Activated B cell treated with CpG ODN at 0.5 μM for 24 hours (primary cell): ENCODE measurements at regions not wholly inside any gene's neighbourhood (a gene's known extent, or its start where the extent isn't known, plus 50 kb on each side); places are given as distances from the start of the nearest gene placed in this dataset.
A peak's percentile ranks its signal among the peaks of the same experiment; 100 is the strongest.
"Not testable (repeated sequence)": the region's sequence is repeated elsewhere in the genome, so short reads cannot be mapped to it uniquely, and the experiment has no call there.

Source experiments
- ATAC-seq: fragments of 200-7000 bp; cut with Tn5 transposase; one replicate; pipeline ENCODE4 v1.10.0; 2021; ENCODE audit warnings: low read depth, mild to moderate bottlenecking, moderate library complexity
- CTCF ChIA-PET: fragments of 350-600 bp; sonication (Branson Sonifier 250); formaldehyde crosslinking; loops from one replicate; lab custom pipeline; 2021; ENCODE audit warnings: antibody characterized with exemption; lab: Charles Lee
- POLR2A ChIA-PET: fragments of 350-600 bp; sonication (Branson Sonifier 250); formaldehyde crosslinking; loops from one replicate; lab custom pipeline; 2021; ENCODE audit warnings: antibody characterized with exemption; lab: Charles Lee
- DNase-seq: peaks from one replicate; pipeline ENCODE4 v3.0.0; 2022
- H3K27ac Mint-ChIP-seq: one replicate; pipeline ENCODE4 v1.8.0; 2020; ENCODE audit warnings: mixed read lengths
- H3K27me3 Mint-ChIP-seq: one replicate; pipeline ENCODE4 v1.8.0; 2021; ENCODE audit warnings: mixed read lengths
- H3K36me3 Mint-ChIP-seq: one replicate; pipeline ENCODE4 v1.8.0; 2021; ENCODE audit warnings: low read depth, mixed read lengths
- H3K4me1 Mint-ChIP-seq: one replicate; pipeline ENCODE4 v1.8.0; 2021; ENCODE audit warnings: mixed read lengths
- H3K4me3 Mint-ChIP-seq: one replicate; pipeline ENCODE4 v1.8.0; 2020; ENCODE audit warnings: mild to moderate bottlenecking, mixed read lengths
- H3K9me3 Mint-ChIP-seq: one replicate; pipeline ENCODE4 v1.8.0; 2020; ENCODE audit warnings: mixed read lengths
- intact Hi-C: fragments of 100-400 bp; cut with micrococcal nuclease; formaldehyde crosslinking; loops from one replicate; pipeline ENCODE4 v1.15.1; 2024

DNA sequence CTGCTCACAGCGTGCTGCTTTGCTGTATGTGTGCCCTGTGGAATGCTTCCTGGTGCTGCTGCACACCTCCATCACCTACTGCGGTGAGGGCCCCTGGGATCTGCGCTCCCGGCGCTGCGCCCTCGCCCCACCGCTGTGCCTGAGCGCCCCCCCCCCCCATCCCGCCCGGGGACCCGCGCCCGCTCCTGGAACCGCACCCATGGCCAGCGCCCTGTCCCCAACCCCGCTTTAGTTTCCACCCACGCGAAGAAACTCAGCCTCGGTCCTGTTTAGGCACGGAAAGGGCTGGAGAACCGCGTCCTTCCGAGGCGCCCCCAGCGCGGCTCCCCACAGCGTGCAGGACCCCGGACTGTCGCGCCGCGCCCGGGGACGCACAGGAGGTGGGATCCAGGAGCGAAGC lies 265.5 kb downstream of the POTEB3 start:
- ATAC-seq, DNase-seq, intact Hi-C loops, H3K27me3 Mint-ChIP-seq, H3K36me3 Mint-ChIP-seq, H3K9me3 Mint-ChIP-seq, POLR2A ChIA-PET, H3K4me1 Mint-ChIP-seq, CTCF ChIA-PET, H3K4me3 Mint-ChIP-seq, H3K27ac Mint-ChIP-seq: not testable (repeated sequence)

- H3K36me3 Mint-ChIP-seq, H3K4me1 Mint-ChIP-seq, H3K27ac Mint-ChIP-seq, DNase-seq, H3K4me3 Mint-ChIP-seq, ATAC-seq, H3K9me3 Mint-ChIP-seq, intact Hi-C loops, POLR2A ChIA-PET, H3K27me3 Mint-ChIP-seq, CTCF ChIA-PET: not testable (repeated sequence)
These were observed 285.3 kb upstream of the POTEB2 start for GRCh38 chr15:21151203-21151966.

DNA sequence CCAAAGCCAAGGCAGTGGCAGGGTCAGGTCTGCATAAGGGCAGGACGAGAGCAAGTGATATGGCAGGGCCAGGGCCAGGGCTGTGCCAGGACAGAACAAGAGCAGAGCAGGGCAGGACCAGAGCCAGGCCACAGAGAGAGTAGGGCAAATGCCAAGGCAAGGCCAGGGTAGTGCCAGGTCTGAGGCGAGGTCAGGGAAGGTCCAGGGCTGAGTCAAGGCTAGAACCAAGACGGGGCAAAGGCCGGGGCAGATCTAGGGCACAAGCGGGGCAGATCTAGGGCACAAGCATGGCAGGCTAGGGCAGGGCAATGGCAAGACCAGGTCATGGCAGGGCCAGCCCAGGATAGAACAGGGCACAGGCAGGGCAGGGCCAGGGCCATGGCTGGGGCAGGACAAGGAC lies 282.0 kb upstream of the POTEB2 start:
- POLR2A ChIA-PET, H3K4me3 Mint-ChIP-seq, H3K36me3 Mint-ChIP-seq, DNase-seq, H3K4me1 Mint-ChIP-seq, intact Hi-C loops, CTCF ChIA-PET, H3K27me3 Mint-ChIP-seq, H3K9me3 Mint-ChIP-seq, ATAC-seq, H3K27ac Mint-ChIP-seq: not testable (repeated sequence)

- H3K4me3 Mint-ChIP-seq, H3K36me3 Mint-ChIP-seq, H3K27ac Mint-ChIP-seq, H3K9me3 Mint-ChIP-seq, H3K4me1 Mint-ChIP-seq, DNase-seq, H3K27me3 Mint-ChIP-seq, CTCF ChIA-PET, ATAC-seq, intact Hi-C loops, POLR2A ChIA-PET: not testable (repeated sequence)
These were observed 267.8 kb upstream of the POTEB2 start for GRCh38 chr15:21133893-21134292.

DNA sequence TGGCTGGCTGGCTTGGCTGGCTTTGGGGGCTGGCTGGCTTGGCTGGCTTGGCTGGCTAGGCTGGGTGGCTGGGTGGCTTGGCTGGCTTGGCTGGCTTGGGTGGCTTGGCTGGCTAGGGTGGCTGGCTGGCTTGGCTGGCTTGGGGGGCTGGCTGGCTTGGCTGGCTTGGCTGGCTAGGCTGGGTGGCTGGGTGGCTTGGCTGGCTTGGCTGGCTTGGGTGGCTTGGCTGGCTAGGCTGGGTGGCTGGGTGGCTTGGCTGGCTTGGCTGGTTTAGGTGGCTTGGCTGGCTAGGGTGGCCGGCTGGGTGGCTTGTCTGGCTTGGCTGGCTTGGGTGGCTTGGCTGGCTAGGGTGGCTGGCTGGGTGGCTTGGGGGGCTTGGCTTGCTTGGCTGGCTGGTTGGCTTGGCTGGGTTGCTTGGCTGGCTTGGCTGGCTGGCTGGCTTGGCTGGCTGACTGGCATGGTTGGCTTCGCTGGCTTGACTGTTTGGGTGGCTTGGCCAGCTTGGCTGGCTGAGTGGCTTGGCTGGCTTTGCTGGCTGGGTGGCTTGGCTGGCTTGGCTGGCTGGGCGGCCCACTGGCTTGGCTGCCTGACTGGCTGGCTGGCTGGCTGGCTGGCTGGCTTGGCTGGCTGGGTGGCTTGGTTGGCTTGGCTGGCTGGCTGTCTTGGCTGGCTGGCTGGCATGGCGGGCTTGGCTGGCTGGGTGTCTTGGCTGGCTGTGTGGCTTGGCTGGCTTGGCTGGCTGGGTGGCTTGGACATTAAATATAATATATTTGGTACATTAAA lies 246.3 kb upstream of the POTEB2 start:
- H3K9me3 Mint-ChIP-seq, H3K4me3 Mint-ChIP-seq, POLR2A ChIA-PET, H3K4me1 Mint-ChIP-seq, CTCF ChIA-PET, intact Hi-C loops, DNase-seq, H3K27ac Mint-ChIP-seq, H3K27me3 Mint-ChIP-seq, ATAC-seq, H3K36me3 Mint-ChIP-seq: not testable (repeated sequence)

DNA sequence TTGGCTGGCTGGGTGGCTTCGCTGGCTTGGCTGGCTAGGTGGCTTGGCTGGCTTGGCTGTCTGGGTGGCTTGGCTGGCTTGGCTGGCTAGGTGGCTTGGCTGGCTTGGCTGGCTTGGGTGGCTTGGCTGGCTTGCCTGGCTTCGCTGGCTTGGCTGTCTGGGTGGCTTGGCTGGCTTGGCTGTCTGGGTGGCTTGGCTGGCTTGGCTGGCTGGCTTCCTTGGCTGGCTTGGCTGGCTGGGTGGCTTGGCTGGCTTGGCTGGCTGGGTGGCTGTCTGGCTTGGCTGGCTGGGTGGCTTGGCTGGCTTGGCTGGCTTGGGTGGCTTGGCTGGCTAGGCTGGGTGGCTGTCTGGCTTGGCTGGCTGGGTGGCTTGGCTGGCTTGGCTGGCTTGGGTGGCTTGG lies 245.7 kb upstream of the POTEB2 start:
- H3K4me3 Mint-ChIP-seq, POLR2A ChIA-PET, ATAC-seq, H3K27me3 Mint-ChIP-seq, CTCF ChIA-PET, H3K27ac Mint-ChIP-seq, H3K4me1 Mint-ChIP-seq, H3K36me3 Mint-ChIP-seq, H3K9me3 Mint-ChIP-seq, intact Hi-C loops: not testable (repeated sequence)
- peak; percentile 18 for DNase-seq

DNA sequence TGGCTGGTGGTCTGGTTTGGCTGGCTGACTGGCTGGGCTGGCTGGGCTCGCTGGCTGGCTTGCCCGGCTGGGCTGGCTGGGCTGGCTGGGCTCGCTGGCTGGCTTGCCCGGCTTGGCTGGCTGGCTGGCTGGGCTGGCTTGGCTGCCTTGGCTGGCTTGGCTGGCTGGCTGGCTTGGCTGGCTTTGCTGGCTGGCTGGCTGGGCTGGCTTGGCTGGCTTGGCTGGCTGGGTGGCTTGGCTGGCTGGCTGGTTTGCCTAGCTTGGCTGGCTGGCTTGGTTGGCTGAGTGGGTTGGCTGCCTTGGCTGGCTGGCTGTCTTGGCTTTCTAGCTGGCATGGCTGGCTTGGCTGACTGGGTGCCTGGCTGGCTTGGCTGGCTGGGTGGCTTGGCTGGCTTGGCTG lies 245.1 kb upstream of the POTEB2 start:
- H3K36me3 Mint-ChIP-seq, H3K9me3 Mint-ChIP-seq, ATAC-seq, H3K4me3 Mint-ChIP-seq, CTCF ChIA-PET, DNase-seq, intact Hi-C loops, POLR2A ChIA-PET, H3K4me1 Mint-ChIP-seq, H3K27me3 Mint-ChIP-seq, H3K27ac Mint-ChIP-seq: not testable (repeated sequence)

DNA sequence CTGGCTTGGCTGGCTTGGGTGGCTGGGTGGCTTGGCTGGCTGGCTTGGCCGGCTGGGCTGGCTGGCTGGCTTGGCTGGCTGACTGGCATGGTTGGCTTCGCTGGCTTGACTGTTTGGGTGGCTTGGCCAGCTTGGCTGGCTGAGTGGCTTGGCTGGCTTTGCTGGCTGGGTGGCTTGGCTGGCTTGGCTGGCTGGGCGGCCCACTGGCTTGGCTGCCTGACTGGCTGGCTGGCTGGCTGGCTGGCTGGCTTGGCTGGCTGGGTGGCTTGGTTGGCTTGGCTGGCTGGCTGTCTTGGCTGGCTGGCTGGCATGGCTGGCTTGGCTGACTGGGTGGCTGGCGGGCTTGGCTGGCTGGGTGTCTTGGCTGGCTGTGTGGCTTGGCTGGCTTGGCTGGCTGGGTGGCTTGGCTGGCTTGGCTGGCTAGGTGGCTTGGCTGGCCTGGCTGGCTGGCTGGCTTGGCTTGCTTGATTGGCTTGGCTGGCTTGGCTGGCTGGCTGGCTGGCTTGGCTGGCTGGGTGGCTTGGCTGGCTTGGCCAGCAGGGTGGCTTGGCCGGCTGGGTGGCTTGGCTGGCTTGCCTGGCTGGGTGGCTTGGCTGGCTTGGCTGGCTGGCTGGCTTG lies 244.2 kb upstream of the POTEB2 start:
- H3K4me3 Mint-ChIP-seq, H3K9me3 Mint-ChIP-seq, H3K4me1 Mint-ChIP-seq, H3K27me3 Mint-ChIP-seq, H3K27ac Mint-ChIP-seq, POLR2A ChIA-PET, CTCF ChIA-PET, intact Hi-C loops, H3K36me3 Mint-ChIP-seq, ATAC-seq: not testable (repeated sequence)
- peak; percentile 57 for DNase-seq

DNA sequence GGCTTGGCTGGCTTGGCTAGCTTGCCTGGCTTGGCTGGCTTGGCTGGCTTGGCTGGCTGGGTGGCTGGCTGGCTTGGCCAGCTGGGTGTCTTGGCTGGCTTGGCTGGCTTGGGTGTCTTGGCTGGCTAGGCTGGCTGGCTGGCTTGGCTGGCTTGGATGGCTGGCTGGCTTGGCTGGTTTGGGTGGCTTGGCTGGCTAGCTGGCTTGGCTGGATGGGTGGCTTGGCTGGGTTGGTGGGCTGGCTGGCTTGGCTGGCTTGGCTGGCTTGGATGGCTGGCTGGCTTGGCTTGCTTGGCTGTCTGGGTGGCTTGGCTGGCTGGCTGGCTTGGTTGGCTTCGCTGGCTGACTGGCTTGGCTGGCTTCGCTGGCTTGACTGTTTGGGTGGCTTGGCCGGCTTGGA lies 242.3 kb upstream of the POTEB2 start:
- ATAC-seq, DNase-seq, intact Hi-C loops, H3K27me3 Mint-ChIP-seq, H3K36me3 Mint-ChIP-seq, H3K4me3 Mint-ChIP-seq, POLR2A ChIA-PET, H3K4me1 Mint-ChIP-seq, CTCF ChIA-PET, H3K27ac Mint-ChIP-seq, H3K9me3 Mint-ChIP-seq: not testable (repeated sequence)

GRCh38 chr15:21107399-21108381 lies 241.6 kb upstream of the POTEB2 start:
- POLR2A ChIA-PET, H3K36me3 Mint-ChIP-seq, intact Hi-C loops, H3K4me3 Mint-ChIP-seq, H3K27ac Mint-ChIP-seq, H3K9me3 Mint-ChIP-seq, H3K27me3 Mint-ChIP-seq, ATAC-seq, H3K4me1 Mint-ChIP-seq, CTCF ChIA-PET: not testable (repeated sequence)
- DNase-seq, result peak; percentile 27

- DNase-seq, intact Hi-C loops, H3K27ac Mint-ChIP-seq, H3K27me3 Mint-ChIP-seq, H3K9me3 Mint-ChIP-seq, H3K36me3 Mint-ChIP-seq, H3K4me3 Mint-ChIP-seq, ATAC-seq, H3K4me1 Mint-ChIP-seq, CTCF ChIA-PET, POLR2A ChIA-PET: not testable (repeated sequence)
These were observed 230.5 kb upstream of the POTEB2 start for GRCh38 chr15:21096599-21096998.
